WTC11 (cell line): ENCODE measurements at regions not wholly inside any gene's neighbourhood (a gene's known extent, or its start where the extent isn't known, plus 50 kb on each side); places are given as distances from the start of the nearest gene placed in this dataset.
"Not testable (repeated sequence)": the region's sequence is repeated elsewhere in the genome, so short reads cannot be mapped to it uniquely, and the experiment has no call there.

Experiments
- ATAC-seq: fragments of 200-7000 bp; cut with Tn5 transposase; 2 replicates; pipeline ENCODE4 v1.10.0; 2021; ENCODE audit warnings: mild to moderate bottlenecking, moderate library complexity
- CTCF ChIA-PET: fragments of 300-600 bp; sonication (Branson Sonifier 250); formaldehyde crosslinking; loops from one replicate; lab custom pipeline; 2021; ENCODE audit warnings: antibody characterized with exemption; lab: Charles Lee
- POLR2A ChIA-PET: fragments of 350-600 bp; sonication (Branson Sonifier 250); formaldehyde crosslinking; loops from one replicate; lab custom pipeline; 2021; ENCODE audit warnings: antibody characterized with exemption; lab: Charles Lee
- DNase-seq: peaks from one replicate; pipeline ENCODE4 v3.0.0; 2021; ENCODE audit warnings: low spot score
- H3K27ac Mint-ChIP-seq: 2 replicates; pipeline ENCODE4 v1.8.0; 2021; ENCODE audit warnings: mixed read lengths
- H3K27me3 Mint-ChIP-seq: 2 replicates; pipeline ENCODE4 v1.8.0; 2021; ENCODE audit warnings: low read depth, mild to moderate bottlenecking, moderate library complexity, mixed read lengths
- H3K36me3 Mint-ChIP-seq: 2 replicates; pipeline ENCODE4 v1.8.0; 2021; ENCODE audit warnings: mixed read lengths
- H3K4me1 Mint-ChIP-seq: 2 replicates; pipeline ENCODE4 v1.8.0; 2022; ENCODE audit warnings: mixed read lengths
- H3K4me3 Mint-ChIP-seq: 2 replicates; pipeline ENCODE4 v1.8.0; 2021; ENCODE audit warnings: mild to moderate bottlenecking, moderate library complexity, mixed read lengths
- H3K9me3 Mint-ChIP-seq: 2 replicates; pipeline ENCODE4 v1.8.0; 2021; ENCODE audit warnings: mixed read lengths
- AFF4 ChIP-seq: sonication (generic); formaldehyde crosslinking; IDR thresholded peaks from 2 replicates; pipeline ENCODE4 v1.8.1; 2023; ENCODE audit warnings: mild to moderate bottlenecking, missing genetic modification reagents, borderline replicate concordance
- AR ChIP-seq: fragments of 250-450 bp; sonication (Bioruptor Pico); IDR thresholded peaks from 2 replicates; pipeline ENCODE4 v1.9.0; 2021; ENCODE audit warnings: mild to moderate bottlenecking
- CREB1 ChIP-seq: sonication (generic); formaldehyde crosslinking; IDR thresholded peaks from 2 replicates; pipeline ENCODE4 v1.8.0; 2023; ENCODE audit warnings: mild to moderate bottlenecking, missing genetic modification reagents
- CREM ChIP-seq: sonication (generic); formaldehyde crosslinking; IDR thresholded peaks from 2 replicates; pipeline ENCODE4 v1.8.1; 2022; ENCODE audit warnings: mild to moderate bottlenecking, missing genetic modification reagents, moderate library complexity
- CTCF ChIP-seq: fragments of 200-600 bp; IDR thresholded peaks from 2 replicates; pipeline ENCODE4 v1.8.0; 2022; ENCODE audit warnings: antibody characterized with exemption
- ELF4 ChIP-seq: sonication (generic); formaldehyde crosslinking; IDR thresholded peaks from 2 replicates; pipeline ENCODE4 v1.8.1; 2022; ENCODE audit warnings: low read depth, mild to moderate bottlenecking, moderate library complexity, missing genetic modification reagents
- EMX1 ChIP-seq: fragments of 250-450 bp; sonication (Bioruptor Pico); IDR thresholded peaks from 2 replicates; pipeline ENCODE4 v1.8.0; 2021; ENCODE audit warnings: mild to moderate bottlenecking
- GRHL2 ChIP-seq: fragments of 250-450 bp; sonication (Bioruptor Pico); IDR thresholded peaks from 2 replicates; pipeline ENCODE4 v1.8.0; 2022; ENCODE audit warnings: mild to moderate bottlenecking, moderate library complexity; ENCODE audit not compliant: insufficient replicate concordance, severe bottlenecking
- MLX ChIP-seq: sonication (generic); formaldehyde crosslinking; IDR thresholded peaks from 2 replicates; pipeline ENCODE4 v1.8.1; 2023; ENCODE audit warnings: mild to moderate bottlenecking, missing genetic modification reagents, moderate library complexity
- MXD4 ChIP-seq: fragments of 250-450 bp; sonication (Bioruptor Pico); IDR thresholded peaks from 2 replicates; pipeline ENCODE4 v1.8.0; 2021; ENCODE audit warnings: mild to moderate bottlenecking, moderate library complexity, borderline replicate concordance
- NFYB ChIP-seq: sonication (generic); formaldehyde crosslinking; conservative IDR thresholded peaks from 2 replicates; pipeline ENCODE4 v1.8.0; 2022; ENCODE audit warnings: low read depth, missing genetic modification reagents
- SOX15 ChIP-seq: fragments of 250-450 bp; sonication (Bioruptor Pico); IDR thresholded peaks from 2 replicates; pipeline ENCODE4 v1.9.0; 2021; ENCODE audit warnings: mild to moderate bottlenecking
- ZNF138 ChIP-seq: sonication (generic); formaldehyde crosslinking; conservative IDR thresholded peaks from 2 replicates; pipeline ENCODE4 v1.8.1; 2022; ENCODE audit warnings: mild to moderate bottlenecking, moderate library complexity, missing genetic modification reagents
- ZNF219 ChIP-seq: sonication (generic); formaldehyde crosslinking; IDR thresholded peaks from 2 replicates; pipeline ENCODE4 v1.8.0; 2023; ENCODE audit warnings: missing genetic modification reagents, mild to moderate bottlenecking, borderline replicate concordance
- ZNF425 ChIP-seq: fragments of 250-450 bp; sonication (Bioruptor Pico); conservative IDR thresholded peaks from 2 replicates; pipeline ENCODE4 v1.9.0; 2021; ENCODE audit warnings: mild to moderate bottlenecking
- ZNF671 ChIP-seq: fragments of 250-450 bp; sonication (Bioruptor Pico); IDR thresholded peaks from 2 replicates; pipeline ENCODE4 v1.8.0; 2021; ENCODE audit warnings: mild to moderate bottlenecking
- TF ChIP-seq, protein P1 (sequence below): fragments of 250-450 bp; sonication (Bioruptor Pico); IDR thresholded peaks from 2 replicates; pipeline ENCODE4 v2.1.2; 2022; ENCODE audit warnings: mild to moderate bottlenecking, moderate library complexity
- TF ChIP-seq, protein P2 (sequence below): sonication (generic); formaldehyde crosslinking; IDR thresholded peaks from 2 replicates; pipeline ENCODE4 v1.8.0; 2023; ENCODE audit warnings: missing genetic modification reagents, mild to moderate bottlenecking, borderline replicate concordance

- DNase-seq (no peak), ATAC-seq (no peak)
- H3K4me3 Mint-ChIP-seq, result no peak overlapping the region
- H3K9me3 Mint-ChIP-seq, result peaks cover 4% of the 10 kb centered on the region; the same call in 1 of the 2 replicates
- ChIA-PET CTCF (no interaction called here), POLR2A (no interaction called here)
- H3K27me3 Mint-ChIP-seq, result peaks cover 2% of the 10 kb centered on the region; the same call in 1 of the 2 replicates
- H3K36me3 Mint-ChIP-seq, result no peaks in the 10 kb centered on the region
- H3K27ac Mint-ChIP-seq, result no peak overlapping the region
- no peaks in the 10 kb centered on the region for H3K4me1 Mint-ChIP-seq
- no peak for TF ChIP-seq ELF4
- TF ChIP-seq NFYB (CRISPR knock-in tag), result no peak
- no peak for TF ChIP-seq MLX (CRISPR knock-in tag)
- no peak for TF ChIP-seq ZNF671 (CRISPR knock-in tag)
- TF ChIP-seq CREM (CRISPR knock-in tag), result no peak
- TF ChIP-seq AFF4 (CRISPR knock-in tag), result no peak
- TF ChIP-seq ZNF425 (CRISPR knock-in tag), result no peak
- TF ChIP-seq CREB1 (CRISPR knock-in tag), result no peak
- TF ChIP-seq, protein P1, sequence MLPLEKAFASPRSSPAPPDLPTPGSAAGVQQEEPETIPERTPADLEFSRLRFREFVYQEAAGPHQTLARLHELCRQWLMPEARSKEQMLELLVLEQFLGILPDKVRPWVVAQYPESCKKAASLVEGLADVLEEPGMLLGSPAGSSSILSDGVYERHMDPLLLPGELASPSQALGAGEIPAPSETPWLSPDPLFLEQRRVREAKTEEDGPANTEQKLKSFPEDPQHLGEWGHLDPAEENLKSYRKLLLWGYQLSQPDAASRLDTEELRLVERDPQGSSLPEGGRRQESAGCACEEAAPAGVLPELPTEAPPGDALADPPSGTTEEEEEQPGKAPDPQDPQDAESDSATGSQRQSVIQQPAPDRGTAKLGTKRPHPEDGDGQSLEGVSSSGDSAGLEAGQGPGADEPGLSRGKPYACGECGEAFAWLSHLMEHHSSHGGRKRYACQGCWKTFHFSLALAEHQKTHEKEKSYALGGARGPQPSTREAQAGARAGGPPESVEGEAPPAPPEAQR (CRISPR knock-in tag), result no peak
- no peak for TF ChIP-seq GRHL2 (CRISPR knock-in tag)
- no peak for TF ChIP-seq CTCF
- TF ChIP-seq, protein P2, sequence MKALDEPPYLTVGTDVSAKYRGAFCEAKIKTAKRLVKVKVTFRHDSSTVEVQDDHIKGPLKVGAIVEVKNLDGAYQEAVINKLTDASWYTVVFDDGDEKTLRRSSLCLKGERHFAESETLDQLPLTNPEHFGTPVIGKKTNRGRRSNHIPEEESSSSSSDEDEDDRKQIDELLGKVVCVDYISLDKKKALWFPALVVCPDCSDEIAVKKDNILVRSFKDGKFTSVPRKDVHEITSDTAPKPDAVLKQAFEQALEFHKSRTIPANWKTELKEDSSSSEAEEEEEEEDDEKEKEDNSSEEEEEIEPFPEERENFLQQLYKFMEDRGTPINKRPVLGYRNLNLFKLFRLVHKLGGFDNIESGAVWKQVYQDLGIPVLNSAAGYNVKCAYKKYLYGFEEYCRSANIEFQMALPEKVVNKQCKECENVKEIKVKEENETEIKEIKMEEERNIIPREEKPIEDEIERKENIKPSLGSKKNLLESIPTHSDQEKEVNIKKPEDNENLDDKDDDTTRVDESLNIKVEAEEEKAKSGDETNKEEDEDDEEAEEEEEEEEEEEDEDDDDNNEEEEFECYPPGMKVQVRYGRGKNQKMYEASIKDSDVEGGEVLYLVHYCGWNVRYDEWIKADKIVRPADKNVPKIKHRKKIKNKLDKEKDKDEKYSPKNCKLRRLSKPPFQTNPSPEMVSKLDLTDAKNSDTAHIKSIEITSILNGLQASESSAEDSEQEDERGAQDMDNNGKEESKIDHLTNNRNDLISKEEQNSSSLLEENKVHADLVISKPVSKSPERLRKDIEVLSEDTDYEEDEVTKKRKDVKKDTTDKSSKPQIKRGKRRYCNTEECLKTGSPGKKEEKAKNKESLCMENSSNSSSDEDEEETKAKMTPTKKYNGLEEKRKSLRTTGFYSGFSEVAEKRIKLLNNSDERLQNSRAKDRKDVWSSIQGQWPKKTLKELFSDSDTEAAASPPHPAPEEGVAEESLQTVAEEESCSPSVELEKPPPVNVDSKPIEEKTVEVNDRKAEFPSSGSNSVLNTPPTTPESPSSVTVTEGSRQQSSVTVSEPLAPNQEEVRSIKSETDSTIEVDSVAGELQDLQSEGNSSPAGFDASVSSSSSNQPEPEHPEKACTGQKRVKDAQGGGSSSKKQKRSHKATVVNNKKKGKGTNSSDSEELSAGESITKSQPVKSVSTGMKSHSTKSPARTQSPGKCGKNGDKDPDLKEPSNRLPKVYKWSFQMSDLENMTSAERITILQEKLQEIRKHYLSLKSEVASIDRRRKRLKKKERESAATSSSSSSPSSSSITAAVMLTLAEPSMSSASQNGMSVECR, result no peak
- no peak for TF ChIP-seq MXD4 (CRISPR knock-in tag)
- no peak for TF ChIP-seq EMX1 (CRISPR knock-in tag)
- TF ChIP-seq ZNF219 (CRISPR knock-in tag), result no peak
- no peak for TF ChIP-seq ZNF138
- no peak for TF ChIP-seq AR (CRISPR knock-in tag)
- TF ChIP-seq SOX15, result no peak
These were observed 54.2 kb upstream of the PHF21A start for GRCh38 chr11:46175401-46176002.

DNA sequence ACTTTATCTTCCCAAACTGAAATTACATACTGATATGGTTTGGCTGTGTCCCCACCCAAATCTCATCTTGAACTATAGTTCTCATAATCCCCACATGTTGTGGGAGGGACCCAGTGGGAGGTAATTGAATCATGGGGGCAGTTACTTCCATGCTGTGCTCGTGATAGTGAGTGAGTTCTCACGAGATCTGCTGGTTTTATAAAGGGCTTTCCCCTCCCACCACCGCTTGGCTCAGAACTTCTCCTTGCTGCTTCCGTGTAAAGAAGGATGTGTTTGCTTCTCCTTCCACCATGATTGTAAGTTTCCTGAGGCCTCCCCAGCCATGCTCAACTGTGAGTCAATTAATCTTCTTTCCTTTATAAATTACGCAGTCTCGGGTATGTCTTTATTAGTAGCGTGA is 50.4 kb upstream of the PHF21A start:
- H3K36me3 Mint-ChIP-seq, H3K9me3 Mint-ChIP-seq, CTCF ChIA-PET, H3K27me3 Mint-ChIP-seq, H3K4me3 Mint-ChIP-seq, H3K27ac Mint-ChIP-seq, ATAC-seq, POLR2A ChIA-PET, DNase-seq, H3K4me1 Mint-ChIP-seq: not testable (repeated sequence)
